Neural progenitor cell (in vitro differentiated cells): ENCODE measurements at regions not wholly inside any gene's neighbourhood (a gene's known extent, or its start where the extent isn't known, plus 50 kb on each side); places are given as distances from the start of the nearest gene placed in this dataset.

Source experiments
- EZH2 ChIP-seq: fragments of 200-600 bp; sonication (generic); IDR thresholded peaks from 2 replicates; pipeline ENCODE4 v1.6.1; 2017; ENCODE audit warnings: antibody characterized with exemption, mild to moderate bottlenecking, moderate library complexity
- TF ChIP-seq, protein P1 (sequence below): fragments of 200-600 bp; sonication (generic); IDR thresholded peaks from 2 replicates; pipeline ENCODE4 v1.5.1; 2017; ENCODE audit warnings: antibody characterized with exemption, mild to moderate bottlenecking

- TF ChIP-seq, protein P1, sequence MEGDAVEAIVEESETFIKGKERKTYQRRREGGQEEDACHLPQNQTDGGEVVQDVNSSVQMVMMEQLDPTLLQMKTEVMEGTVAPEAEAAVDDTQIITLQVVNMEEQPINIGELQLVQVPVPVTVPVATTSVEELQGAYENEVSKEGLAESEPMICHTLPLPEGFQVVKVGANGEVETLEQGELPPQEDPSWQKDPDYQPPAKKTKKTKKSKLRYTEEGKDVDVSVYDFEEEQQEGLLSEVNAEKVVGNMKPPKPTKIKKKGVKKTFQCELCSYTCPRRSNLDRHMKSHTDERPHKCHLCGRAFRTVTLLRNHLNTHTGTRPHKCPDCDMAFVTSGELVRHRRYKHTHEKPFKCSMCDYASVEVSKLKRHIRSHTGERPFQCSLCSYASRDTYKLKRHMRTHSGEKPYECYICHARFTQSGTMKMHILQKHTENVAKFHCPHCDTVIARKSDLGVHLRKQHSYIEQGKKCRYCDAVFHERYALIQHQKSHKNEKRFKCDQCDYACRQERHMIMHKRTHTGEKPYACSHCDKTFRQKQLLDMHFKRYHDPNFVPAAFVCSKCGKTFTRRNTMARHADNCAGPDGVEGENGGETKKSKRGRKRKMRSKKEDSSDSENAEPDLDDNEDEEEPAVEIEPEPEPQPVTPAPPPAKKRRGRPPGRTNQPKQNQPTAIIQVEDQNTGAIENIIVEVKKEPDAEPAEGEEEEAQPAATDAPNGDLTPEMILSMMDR = no peak
- TF ChIP-seq EZH2 = no peak
Observed at GRCh38 chr21:38930853-38931252, 125.1 kb downstream of the ETS2 start.
